ENCODE measurements at regions not wholly inside any gene's neighbourhood (a gene's known extent, or its start where the extent isn't known, plus 50 kb on each side); places are given as distances from the start of the nearest gene placed in this dataset.

DNA sequence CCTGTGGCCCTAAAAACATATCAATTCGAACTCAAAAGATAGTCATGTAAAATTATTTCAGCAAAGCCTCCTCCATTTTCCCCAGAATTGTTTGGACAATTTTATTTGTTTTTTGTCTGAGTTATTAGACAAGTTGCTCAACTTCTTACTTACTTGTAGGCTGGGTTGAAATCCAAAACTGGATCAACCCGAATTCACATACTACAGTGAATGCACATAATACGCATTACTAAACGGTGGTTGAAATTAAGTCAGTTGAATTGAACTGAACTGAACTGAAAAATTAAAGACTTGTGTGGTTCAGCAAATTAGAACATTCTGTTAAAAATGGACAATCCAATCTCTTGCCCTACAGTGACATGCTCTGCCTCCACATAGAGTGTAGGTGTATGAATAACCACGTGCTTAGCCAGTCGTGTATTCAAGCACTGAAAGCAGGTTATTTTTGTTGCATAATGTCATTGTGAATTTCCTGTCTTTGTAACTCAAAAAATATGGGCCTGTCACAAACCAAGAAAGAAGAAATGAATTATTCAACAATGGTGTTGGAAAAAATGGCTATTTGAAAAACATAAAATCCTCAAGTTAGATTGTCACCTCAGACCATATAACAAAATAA is 441.0 kb downstream of the TXNL1 start:
- H3K27ac ChIP-seq, result no peak overlapping the region
- 73 to 86% (median 77%) methylated on average over 6 of the region's 6 CpGs for WGBS, 3 donors
- H3K4me3 ChIP-seq, result no peak overlapping the region
- DNase-seq (no peak), ATAC-seq (no peak)
- no peaks in the 10 kb centered on the region for H3K4me1 ChIP-seq
- H3K36me3 ChIP-seq (ENCODE audit: insufficient read depth in 1 of 2, low read depth in 1 of 2), result no peaks in the 10 kb centered on the region
- H3K27me3 ChIP-seq (ENCODE audit: insufficient read depth in 3 of 3, low read length in 2 of 3), result no peaks in the 10 kb centered on the region
- no peaks in the 10 kb centered on the region for H3K9me3 ChIP-seq
- intact Hi-C loops (cut with DNase I), result no loop called here
- TF ChIP-seq, protein P1, sequence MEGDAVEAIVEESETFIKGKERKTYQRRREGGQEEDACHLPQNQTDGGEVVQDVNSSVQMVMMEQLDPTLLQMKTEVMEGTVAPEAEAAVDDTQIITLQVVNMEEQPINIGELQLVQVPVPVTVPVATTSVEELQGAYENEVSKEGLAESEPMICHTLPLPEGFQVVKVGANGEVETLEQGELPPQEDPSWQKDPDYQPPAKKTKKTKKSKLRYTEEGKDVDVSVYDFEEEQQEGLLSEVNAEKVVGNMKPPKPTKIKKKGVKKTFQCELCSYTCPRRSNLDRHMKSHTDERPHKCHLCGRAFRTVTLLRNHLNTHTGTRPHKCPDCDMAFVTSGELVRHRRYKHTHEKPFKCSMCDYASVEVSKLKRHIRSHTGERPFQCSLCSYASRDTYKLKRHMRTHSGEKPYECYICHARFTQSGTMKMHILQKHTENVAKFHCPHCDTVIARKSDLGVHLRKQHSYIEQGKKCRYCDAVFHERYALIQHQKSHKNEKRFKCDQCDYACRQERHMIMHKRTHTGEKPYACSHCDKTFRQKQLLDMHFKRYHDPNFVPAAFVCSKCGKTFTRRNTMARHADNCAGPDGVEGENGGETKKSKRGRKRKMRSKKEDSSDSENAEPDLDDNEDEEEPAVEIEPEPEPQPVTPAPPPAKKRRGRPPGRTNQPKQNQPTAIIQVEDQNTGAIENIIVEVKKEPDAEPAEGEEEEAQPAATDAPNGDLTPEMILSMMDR (IDR thresholded peaks at IDR 0.05), result no peak

DNA sequence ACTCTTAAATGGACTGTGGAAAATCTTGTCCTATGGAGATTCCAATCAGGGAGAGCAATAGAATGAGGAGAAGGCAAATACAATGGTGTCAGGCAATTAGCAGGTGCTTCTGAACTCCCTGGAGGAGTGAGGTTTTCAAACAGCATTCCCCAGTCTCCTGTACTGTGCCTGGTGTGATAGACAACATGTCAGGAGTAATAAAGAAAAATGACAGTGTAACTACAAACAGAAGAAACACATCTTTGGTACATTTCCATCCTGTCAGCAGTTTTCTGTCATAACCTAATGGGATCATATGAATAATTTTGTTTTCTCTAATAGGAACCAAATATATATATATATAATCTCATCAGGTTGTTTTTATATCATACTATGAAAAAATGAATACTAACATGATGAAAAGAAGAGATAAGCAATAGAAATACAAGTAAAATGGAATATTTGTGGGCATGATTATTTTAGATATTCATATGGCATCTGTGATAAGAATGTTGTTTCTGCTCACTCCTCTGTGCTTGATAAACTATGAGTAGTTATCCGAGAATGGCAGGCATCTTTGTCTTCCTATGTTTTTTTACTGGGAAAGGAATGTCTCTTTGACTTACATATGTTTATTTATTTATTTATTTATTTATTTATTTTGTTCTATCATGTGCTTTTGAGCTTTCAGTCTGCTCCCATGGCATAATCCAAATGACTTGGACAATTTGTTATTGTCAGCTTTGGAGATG is 441.7 kb downstream of the TXNL1 start:
- no peaks in the 10 kb centered on the region for H3K9me3 ChIP-seq
- H3K4me3 ChIP-seq, result no peak overlapping the region
- TF ChIP-seq, protein P1 (IDR thresholded peaks at IDR 0.05), result no peak
- no peaks in the 10 kb centered on the region for H3K4me1 ChIP-seq
- WGBS, 3 donors, result 93 to 95% (median 93%) methylated on average over 1 of the region's 1 CpG
- DNase-seq (no peak), ATAC-seq (no peak)
- H3K27ac ChIP-seq, result no peak overlapping the region
- intact Hi-C loops (cut with DNase I), result no loop called here
- no peaks in the 10 kb centered on the region for H3K27me3 ChIP-seq (ENCODE audit: insufficient read depth in 3 of 3, low read length in 2 of 3)
- no peaks in the 10 kb centered on the region for H3K36me3 ChIP-seq (ENCODE audit: insufficient read depth in 1 of 2, low read depth in 1 of 2)

DNA sequence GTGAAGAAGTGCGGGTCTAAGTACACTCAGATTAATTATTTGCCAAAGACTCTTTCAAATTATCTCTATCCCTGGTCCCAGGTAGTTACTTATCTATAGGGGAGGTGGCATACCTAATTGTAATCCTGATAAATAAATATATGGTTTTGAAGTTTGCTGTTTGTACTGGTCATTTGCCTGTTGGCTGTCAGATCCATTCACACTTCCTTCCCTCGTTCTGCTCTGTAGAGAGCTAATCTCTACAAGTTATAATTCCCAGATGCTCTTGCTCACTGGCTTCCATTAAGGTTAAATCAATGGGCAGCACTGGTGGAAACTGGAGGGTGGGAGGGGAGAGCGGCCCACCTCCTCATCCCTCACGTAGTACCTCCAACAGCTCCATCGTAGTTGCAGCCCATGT is 447.1 kb downstream of the TXNL1 start:
- WGBS, 3 donors, result 90 to 95% (median 93%) methylated on average over 5 of the region's 5 CpGs
- Histone ChIP-seq H3K4me1 (no peaks in the 10 kb centered on the region), H3K27ac (no peak overlapping the region), H3K4me3 (no peak overlapping the region), H3K36me3 (ENCODE audit: insufficient read depth in 1 of 2, low read depth in 1 of 2) (no peaks in the 10 kb centered on the region), H3K9me3 (no peaks in the 10 kb centered on the region), H3K27me3 (ENCODE audit: insufficient read depth in 3 of 3, low read length in 2 of 3) (no peaks in the 10 kb centered on the region)
- no peak for DNase-seq
- intact Hi-C loops (cut with DNase I), result no loop called here
- no peak for ATAC-seq
- TF ChIP-seq, protein P1 (IDR thresholded peaks at IDR 0.05), result no peak

DNA sequence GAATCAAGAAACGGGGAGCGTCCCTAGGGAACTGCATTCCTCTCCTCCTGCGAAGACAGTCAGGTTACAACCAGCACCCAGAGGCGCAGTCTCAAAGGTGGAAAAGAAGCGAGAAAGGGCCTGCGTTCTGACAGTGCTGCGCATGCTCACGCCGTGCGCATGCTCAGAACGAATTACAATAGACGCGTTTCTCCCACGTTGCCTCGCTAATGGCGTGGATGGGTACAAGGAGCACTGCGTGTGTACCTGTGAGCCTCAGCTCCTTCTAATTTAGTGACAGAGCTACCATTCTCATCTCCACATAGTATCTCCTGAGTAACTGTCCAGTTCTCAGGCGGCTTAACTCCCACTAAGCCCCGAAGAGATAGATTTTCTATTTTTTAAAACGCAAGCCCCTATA is 448.8 kb downstream of the TXNL1 start:
- ATAC-seq (no peak), DNase-seq (no peak)
- Histone ChIP-seq H3K4me3 (no peak overlapping the region), H3K36me3 (ENCODE audit: insufficient read depth in 1 of 2, low read depth in 1 of 2) (no peaks in the 10 kb centered on the region), H3K27me3 (ENCODE audit: insufficient read depth in 3 of 3, low read length in 2 of 3) (no peaks in the 10 kb centered on the region), H3K9me3 (no peaks in the 10 kb centered on the region), H3K4me1 (no peaks in the 10 kb centered on the region), H3K27ac (no peak overlapping the region)
- intact Hi-C loops (cut with DNase I), result no loop called here
- 92 to 94% (median 93%) methylated on average over 20 of the region's 20 CpGs for WGBS, 3 donors
- TF ChIP-seq, protein P1 (IDR thresholded peaks at IDR 0.05), result no peak

All from psoas muscle (tissue), 7 donors.